K562 (cell line): ENCODE measurements at regions not wholly inside any gene's neighbourhood (a gene's known extent, or its start where the extent isn't known, plus 50 kb on each side); places are given as distances from the start of the nearest gene placed in this dataset.

Source experiments
- ATAC-seq: fragments of 200-7000 bp; cut with Tn5 transposase; 3 replicates; pipeline ENCODE4 v1.9.1; 2020; ENCODE audit warnings: moderate library complexity
- BruUV-seq: library from RNA; stranded (reverse); fragments of 400-500 nt; replicated peaks from 2 replicates; lab custom pipeline; 2021; lab: Mats Ljungman, UMichigan
- CTCF ChIA-PET: fragments of 300-600 bp; formaldehyde crosslinking; extraction: SDS; loops from one replicate; lab custom pipeline; 2021; ENCODE audit warnings: low intra/inter-chr PET ratio; lab: Yijun Ruan, JAX
- POLR2A ChIA-PET: fragments of 300-600, 350-650 bp; sonication (Branson Sonifier 250); formaldehyde crosslinking; extraction: SDS; loops from one replicate; lab custom pipeline; 2021; ENCODE audit warnings: antibody characterized with exemption, inconsistent platforms; lab: Yijun Ruan, JAX
- DNase-seq, 4 experiments: peaks; one replicate each; pipeline versions ENCODE4 v3.0.0 to v3.0.0-alpha.2; 2011 to 2018; ENCODE audit warnings: low spot score in 3 of 4, mixed read lengths in 3 of 4; ENCODE audit errors: extremely low read depth in 1 of 4
- FAIRE-seq: peaks from 2 replicates; lab custom pipeline; 2011; peaks lifted over from hg19 to GRCh38; lab: Jason Lieb, UNC
- H2AFZ ChIP-seq: 2 replicates; pipeline ENCODE4 v1.6.0; 2011; ENCODE audit warnings: low read depth, low read length, control low read depth, inconsistent platforms
- H3K27ac ChIP-seq: fragments of 200-600 bp; 3 replicates; pipeline ENCODE4 v1.8.0; 2011; ENCODE audit warnings: low read depth, mild to moderate bottlenecking, control low read depth, inconsistent platforms, low read length, moderate library complexity, mixed read lengths; ENCODE audit errors: extremely low read depth
- H3K27me3 ChIP-seq, 2 experiments: fragments of 300-600 bp in 1 of 2; 2 replicates in 1 of 2; 3 replicates in 1 of 2; pipeline versions ENCODE4 v1.6.0 to v1.8.0; 2011; ENCODE audit warnings: inconsistent platforms in 2 of 2, low read length in 2 of 2, mild to moderate bottlenecking in 1 of 2, mixed read lengths in 1 of 2, moderate library complexity in 1 of 2; ENCODE audit not compliant: control insufficient read depth in 2 of 2, insufficient read depth in 2 of 2
- H3K36me3 ChIP-seq: fragments of 300-600 bp; 3 replicates; pipeline ENCODE4 v1.8.0; 2011; ENCODE audit warnings: mild to moderate bottlenecking, low read length, inconsistent platforms; ENCODE audit not compliant: control insufficient read depth, insufficient read depth
- H3K4me1 ChIP-seq, 2 experiments: fragments of 200-600 bp in 1 of 2; replicated peaks in 1 of 2; 2 replicates in 1 of 2; 3 replicates in 1 of 2; pipeline versions ENCODE4 v1.5.1 to v1.8.0; 2011; ENCODE audit warnings: inconsistent platforms in 2 of 2, low read length in 2 of 2, mild to moderate bottlenecking in 1 of 2, mixed read lengths in 1 of 2, moderate library complexity in 1 of 2; ENCODE audit not compliant: control insufficient read depth in 2 of 2, insufficient read depth in 2 of 2
- H3K4me2 ChIP-seq: 2 replicates; pipeline ENCODE4 v1.6.1; 2011; ENCODE audit warnings: low read length, control low read depth, inconsistent platforms, mixed read lengths; ENCODE audit not compliant: insufficient read depth
- H3K4me3 ChIP-seq: fragments of 200-600 bp; sonication (generic), shearing (Covaris generic); 2 replicates; pipeline ENCODE4 v1.5.1; 2016; ENCODE audit warnings: control low read depth, inconsistent platforms
- H3K79me2 ChIP-seq: fragments of 200-600 bp; 3 replicates; pipeline ENCODE4 v1.8.0; 2011; ENCODE audit warnings: low read length, inconsistent platforms; ENCODE audit not compliant: control insufficient read depth, insufficient read depth
- H3K9ac ChIP-seq, 2 experiments: 2 replicates each; pipeline versions ENCODE4 v1.6.0 to v1.6.1; 2011; ENCODE audit warnings: low read depth in 2 of 2, low read length in 2 of 2, control low read depth in 1 of 2, inconsistent platforms in 1 of 2, mild to moderate bottlenecking in 1 of 2, mixed read lengths in 1 of 2; ENCODE audit not compliant: insufficient read depth in 1 of 2
- H3K9me1 ChIP-seq: one replicate; pipeline ENCODE4 v1.6.0; 2011; ENCODE audit warnings: inconsistent platforms, mild to moderate bottlenecking, low read length, moderate library complexity; ENCODE audit not compliant: control insufficient read depth, insufficient read depth
- H3K9me3 ChIP-seq: replicated peaks from 2 replicates; pipeline ENCODE4 v1.5.1; 2011; ENCODE audit warnings: low read depth, low read length, inconsistent platforms; ENCODE audit not compliant: control insufficient read depth, insufficient read depth
- H4K20me1 ChIP-seq: replicated peaks from 2 replicates; pipeline ENCODE4 v1.6.1; 2011; ENCODE audit warnings: low read length, inconsistent platforms, mixed read lengths; ENCODE audit not compliant: control insufficient read depth, insufficient read depth
- CHD2 ChIP-seq: IDR thresholded peaks from 2 replicates; pipeline ENCODE4 v1.6.1; 2011; ENCODE audit warnings: low read depth, low read length
- HDAC6 ChIP-seq: IDR thresholded peaks from 2 replicates; pipeline ENCODE4 v1.6.1; 2012; ENCODE audit warnings: low read depth, mild to moderate bottlenecking, control low read depth, inconsistent platforms, low read length, moderate library complexity
- POLR2AphosphoS5 ChIP-seq: IDR thresholded peaks from 2 replicates; pipeline ENCODE4 v1.6.1; 2011; ENCODE audit warnings: mild to moderate bottlenecking, low read depth, low read length, moderate library complexity; ENCODE audit not compliant: control insufficient read depth, insufficient read depth
- POLR3G ChIP-seq: IDR thresholded peaks from 2 replicates; pipeline ENCODE4 v1.6.1; 2011; ENCODE audit not compliant: insufficient read length, insufficient replicate concordance; ENCODE audit errors: extremely low read depth
- RBM15 ChIP-seq: fragments of 200-400 bp; formaldehyde crosslinking; IDR thresholded peaks from 2 replicates; pipeline ENCODE4 v1.6.1; 2018; ENCODE audit warnings: mild to moderate bottlenecking, low read length, moderate library complexity; ENCODE audit not compliant: insufficient read depth
- SMAD2 ChIP-seq: fragments of 150-350 bp; IDR thresholded peaks from 2 replicates; pipeline ENCODE4 v1.6.1; 2014; ENCODE audit warnings: low read depth, mild to moderate bottlenecking, low read length
- TAF7 ChIP-seq: fragments of 450-650 bp; IDR thresholded peaks from 2 replicates; pipeline ENCODE4 v1.6.1; 2016; ENCODE audit warnings: missing genetic modification characterization, missing compliant biosample characterization
- WGBS: fragments of 100-300 bp; shearing (Covaris generic); methylation state at CpG from one replicate; pipeline ENCODE4 v1.1.6; 2016; ENCODE audit warnings: low coverage, mixed read lengths; ENCODE audit not compliant: insufficient coverage; ENCODE audit errors: missing lambda C conversion rate; 5-methylcytosine and 5-hydroxymethylcytosine counted together
- in situ Hi-C: fragments of 300-500 bp; cut with MboI; formaldehyde crosslinking; loops from 4 replicates; pipeline ENCODE4 v1.15.0; 2018; ENCODE audit warnings: inconsistent platforms, mixed read lengths
- intact Hi-C: fragments of 100-400 bp; cut with micrococcal nuclease; formaldehyde crosslinking; loops from 2 replicates; pipeline ENCODE4 v1.14.2; 2022
- TF ChIP-seq, protein P1 (sequence below): fragments of 450-650 bp; IDR thresholded peaks from 2 replicates; pipeline ENCODE4 v1.7.1; 2018; ENCODE audit warnings: mild to moderate bottlenecking, low read depth; ENCODE audit not compliant: partially characterized antibody
- TF ChIP-seq, protein P2 (sequence below): fragments of 450-650 bp; IDR thresholded peaks from 2 replicates; pipeline ENCODE4 v1.6.1; 2014; ENCODE audit warnings: low read depth, mild to moderate bottlenecking, moderate library complexity, borderline replicate concordance
- TF ChIP-seq, protein P3 (sequence below): fragments of 450-650 bp; IDR thresholded peaks from 2 replicates; pipeline ENCODE4 v1.6.1; 2017; ENCODE audit warnings: antibody characterized with exemption, mild to moderate bottlenecking
- TF ChIP-seq, protein P4 (sequence below): fragments of 250-450 bp; sonication (Bioruptor Pico); IDR thresholded peaks from 2 replicates; pipeline ENCODE4 v1.5.0; 2021

DNA sequence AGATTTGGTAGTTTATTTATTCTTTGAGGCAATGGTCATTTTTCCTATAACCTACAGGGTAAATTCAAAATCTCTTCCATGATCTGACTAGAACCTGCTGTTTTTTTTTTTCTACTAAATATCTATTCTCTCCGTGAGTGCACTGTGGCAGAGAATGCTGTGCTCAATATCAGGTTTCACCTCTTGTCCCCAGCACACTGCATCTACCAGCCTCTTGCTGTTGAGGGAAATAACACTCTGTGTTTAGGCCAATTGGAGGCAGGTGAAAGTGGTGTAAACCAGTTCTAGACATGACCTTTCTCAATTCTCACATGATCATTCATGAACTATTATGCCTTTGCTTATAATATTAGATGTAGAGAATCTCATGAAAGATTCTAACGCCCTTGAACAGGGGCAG is 2365.9 kb downstream of the MAT2B start (continued):
- TF ChIP-seq, protein P1, sequence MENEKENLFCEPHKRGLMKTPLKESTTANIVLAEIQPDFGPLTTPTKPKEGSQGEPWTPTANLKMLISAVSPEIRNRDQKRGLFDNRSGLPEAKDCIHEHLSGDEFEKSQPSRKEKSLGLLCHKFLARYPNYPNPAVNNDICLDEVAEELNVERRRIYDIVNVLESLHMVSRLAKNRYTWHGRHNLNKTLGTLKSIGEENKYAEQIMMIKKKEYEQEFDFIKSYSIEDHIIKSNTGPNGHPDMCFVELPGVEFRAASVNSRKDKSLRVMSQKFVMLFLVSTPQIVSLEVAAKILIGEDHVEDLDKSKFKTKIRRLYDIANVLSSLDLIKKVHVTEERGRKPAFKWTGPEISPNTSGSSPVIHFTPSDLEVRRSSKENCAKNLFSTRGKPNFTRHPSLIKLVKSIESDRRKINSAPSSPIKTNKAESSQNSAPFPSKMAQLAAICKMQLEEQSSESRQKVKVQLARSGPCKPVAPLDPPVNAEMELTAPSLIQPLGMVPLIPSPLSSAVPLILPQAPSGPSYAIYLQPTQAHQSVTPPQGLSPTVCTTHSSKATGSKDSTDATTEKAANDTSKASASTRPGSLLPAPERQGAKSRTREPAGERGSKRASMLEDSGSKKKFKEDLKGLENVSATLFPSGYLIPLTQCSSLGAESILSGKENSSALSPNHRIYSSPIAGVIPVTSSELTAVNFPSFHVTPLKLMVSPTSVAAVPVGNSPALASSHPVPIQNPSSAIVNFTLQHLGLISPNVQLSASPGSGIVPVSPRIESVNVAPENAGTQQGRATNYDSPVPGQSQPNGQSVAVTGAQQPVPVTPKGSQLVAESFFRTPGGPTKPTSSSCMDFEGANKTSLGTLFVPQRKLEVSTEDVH = no peak

DNA sequence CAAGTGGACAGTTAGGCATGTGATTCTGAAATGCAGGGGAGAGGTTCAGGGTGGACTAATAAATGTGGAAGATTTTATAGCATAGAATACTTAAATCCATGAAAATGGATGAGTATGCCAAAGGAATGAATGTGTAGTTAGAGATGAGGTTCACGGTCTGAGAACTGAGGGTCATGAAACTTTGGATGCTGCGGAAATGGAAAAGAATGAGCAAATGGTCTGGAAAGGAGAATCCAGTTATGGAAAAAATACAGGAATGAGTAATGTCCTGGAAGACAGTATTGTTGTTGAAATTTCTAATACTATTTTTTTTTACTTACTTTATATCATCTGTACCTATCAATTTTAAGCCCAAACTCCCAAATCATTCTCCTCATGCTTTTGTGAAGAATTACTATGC is 2369.4 kb downstream of the MAT2B start:
- no peaks in the 10 kb centered on the region for H3K79me2 ChIP-seq
- no peaks in the 10 kb centered on the region for H3K9me1 ChIP-seq
- no peaks in the 10 kb centered on the region for H3K36me3 ChIP-seq
- no peaks in the 10 kb centered on the region for H4K20me1 ChIP-seq
- POLR2A ChIA-PET = no interaction called here
- no peak overlapping the region for H3K4me3 ChIP-seq
- DNase-seq (no peak), FAIRE-seq (no peak), ATAC-seq (no peak)
- intact Hi-C loops (no loop called here), in situ Hi-C loops (no loop called here)
- H3K9me3 ChIP-seq = no peaks in the 10 kb centered on the region; the same call in 1 of the 2 replicates
- CTCF ChIA-PET = no interaction called here
- H3K9ac ChIP-seq = no peak overlapping the region
- 0% methylated on average over 2 of the region's 2 CpGs for WGBS
- H3K27me3 ChIP-seq = no peaks in the 10 kb centered on the region
- H3K27ac ChIP-seq = no peak overlapping the region
- no peaks in the 10 kb centered on the region for H3K4me1 ChIP-seq
- BruUV-seq = no TSS peak
- no peak overlapping the region for H3K4me2 ChIP-seq
- no peak overlapping the region for H2AFZ ChIP-seq
- TF ChIP-seq POLR3G (no peak), RBM15 (no peak), POLR2AphosphoS5 (no peak), HDAC6 (no peak), CHD2 (no peak), TAF7 (no peak), SMAD2 (no peak)
- TF ChIP-seq, protein P2, sequence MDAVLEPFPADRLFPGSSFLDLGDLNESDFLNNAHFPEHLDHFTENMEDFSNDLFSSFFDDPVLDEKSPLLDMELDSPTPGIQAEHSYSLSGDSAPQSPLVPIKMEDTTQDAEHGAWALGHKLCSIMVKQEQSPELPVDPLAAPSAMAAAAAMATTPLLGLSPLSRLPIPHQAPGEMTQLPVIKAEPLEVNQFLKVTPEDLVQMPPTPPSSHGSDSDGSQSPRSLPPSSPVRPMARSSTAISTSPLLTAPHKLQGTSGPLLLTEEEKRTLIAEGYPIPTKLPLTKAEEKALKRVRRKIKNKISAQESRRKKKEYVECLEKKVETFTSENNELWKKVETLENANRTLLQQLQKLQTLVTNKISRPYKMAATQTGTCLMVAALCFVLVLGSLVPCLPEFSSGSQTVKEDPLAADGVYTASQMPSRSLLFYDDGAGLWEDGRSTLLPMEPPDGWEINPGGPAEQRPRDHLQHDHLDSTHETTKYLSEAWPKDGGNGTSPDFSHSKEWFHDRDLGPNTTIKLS = no peak
- TF ChIP-seq, protein P3, sequence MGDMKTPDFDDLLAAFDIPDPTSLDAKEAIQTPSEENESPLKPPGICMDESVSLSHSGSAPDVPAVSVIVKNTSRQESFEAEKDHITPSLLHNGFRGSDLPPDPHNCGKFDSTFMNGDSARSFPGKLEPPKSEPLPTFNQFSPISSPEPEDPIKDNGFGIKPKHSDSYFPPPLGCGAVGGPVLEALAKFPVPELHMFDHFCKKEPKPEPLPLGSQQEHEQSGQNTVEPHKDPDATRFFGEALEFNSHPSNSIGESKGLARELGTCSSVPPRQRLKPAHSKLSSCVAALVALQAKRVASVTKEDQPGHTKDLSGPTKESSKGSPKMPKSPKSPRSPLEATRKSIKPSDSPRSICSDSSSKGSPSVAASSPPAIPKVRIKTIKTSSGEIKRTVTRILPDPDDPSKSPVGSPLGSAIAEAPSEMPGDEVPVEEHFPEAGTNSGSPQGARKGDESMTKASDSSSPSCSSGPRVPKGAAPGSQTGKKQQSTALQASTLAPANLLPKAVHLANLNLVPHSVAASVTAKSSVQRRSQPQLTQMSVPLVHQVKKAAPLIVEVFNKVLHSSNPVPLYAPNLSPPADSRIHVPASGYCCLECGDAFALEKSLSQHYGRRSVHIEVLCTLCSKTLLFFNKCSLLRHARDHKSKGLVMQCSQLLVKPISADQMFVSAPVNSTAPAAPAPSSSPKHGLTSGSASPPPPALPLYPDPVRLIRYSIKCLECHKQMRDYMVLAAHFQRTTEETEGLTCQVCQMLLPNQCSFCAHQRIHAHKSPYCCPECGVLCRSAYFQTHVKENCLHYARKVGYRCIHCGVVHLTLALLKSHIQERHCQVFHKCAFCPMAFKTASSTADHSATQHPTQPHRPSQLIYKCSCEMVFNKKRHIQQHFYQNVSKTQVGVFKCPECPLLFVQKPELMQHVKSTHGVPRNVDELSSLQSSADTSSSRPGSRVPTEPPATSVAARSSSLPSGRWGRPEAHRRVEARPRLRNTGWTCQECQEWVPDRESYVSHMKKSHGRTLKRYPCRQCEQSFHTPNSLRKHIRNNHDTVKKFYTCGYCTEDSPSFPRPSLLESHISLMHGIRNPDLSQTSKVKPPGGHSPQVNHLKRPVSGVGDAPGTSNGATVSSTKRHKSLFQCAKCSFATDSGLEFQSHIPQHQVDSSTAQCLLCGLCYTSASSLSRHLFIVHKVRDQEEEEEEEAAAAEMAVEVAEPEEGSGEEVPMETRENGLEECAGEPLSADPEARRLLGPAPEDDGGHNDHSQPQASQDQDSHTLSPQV = no peak
- TF ChIP-seq, protein P4, sequence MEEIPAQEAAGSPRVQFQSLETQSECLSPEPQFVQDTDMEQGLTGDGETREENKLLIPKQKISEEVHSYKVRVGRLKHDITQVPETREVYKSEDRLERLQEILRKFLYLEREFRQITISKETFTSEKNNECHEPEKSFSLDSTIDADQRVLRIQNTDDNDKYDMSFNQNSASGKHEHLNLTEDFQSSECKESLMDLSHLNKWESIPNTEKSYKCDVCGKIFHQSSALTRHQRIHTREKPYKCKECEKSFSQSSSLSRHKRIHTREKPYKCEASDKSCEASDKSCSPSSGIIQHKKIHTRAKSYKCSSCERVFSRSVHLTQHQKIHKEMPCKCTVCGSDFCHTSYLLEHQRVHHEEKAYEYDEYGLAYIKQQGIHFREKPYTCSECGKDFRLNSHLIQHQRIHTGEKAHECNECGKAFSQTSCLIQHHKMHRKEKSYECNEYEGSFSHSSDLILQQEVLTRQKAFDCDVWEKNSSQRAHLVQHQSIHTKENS (CRISPR knock-in tag) = no peak
